Stimulated activated naive CD8-positive, alpha-beta T cell treated with anti-CD3 and anti-CD28 coated beads, Interleukin-15, amount 100 ng/mL, for 72 hours (primary cell): ENCODE measurements at regions not wholly inside any gene's neighbourhood (a gene's known extent, or its start where the extent isn't known, plus 50 kb on each side); places are given as distances from the start of the nearest gene placed in this dataset.
"Not testable (repeated sequence)": the region's sequence is repeated elsewhere in the genome, so short reads cannot be mapped to it uniquely, and the experiment has no call there.

ENCODE experiments used
- ATAC-seq: fragments of 150-1000 bp; cut with Tn5 transposase; 2 replicates; pipeline ENCODE4 v1.10.0; 2021; ENCODE audit warnings: mild to moderate bottlenecking, moderate library complexity
- DNase-seq, 2 donors: peaks; one replicate each; pipeline ENCODE4 v3.0.0; 2021 to 2022
- H3K27ac Mint-ChIP-seq, 2 donors: one replicate each; pipeline ENCODE4 v1.8.0; 2022; ENCODE audit warnings: mild to moderate bottlenecking in 2 of 2, mixed read lengths in 2 of 2, moderate library complexity in 2 of 2
- H3K27me3 Mint-ChIP-seq: one replicate; pipeline ENCODE4 v1.8.0; 2022; ENCODE audit warnings: mixed read lengths
- H3K4me1 Mint-ChIP-seq: one replicate; pipeline ENCODE4 v1.8.0; 2022; ENCODE audit warnings: mild to moderate bottlenecking, mixed read lengths
- H3K4me3 Mint-ChIP-seq, 2 donors: one replicate each; pipeline ENCODE4 v1.8.0; 2022; ENCODE audit warnings: mild to moderate bottlenecking in 2 of 2, mixed read lengths in 2 of 2, moderate library complexity in 1 of 2
- H3K9me3 Mint-ChIP-seq, 2 donors: one replicate each; pipeline ENCODE4 v1.8.0; 2022; ENCODE audit warnings: mixed read lengths in 2 of 2

GRCh38 chr14:86780876-86781510 is 1212.0 kb downstream of the GALC start:
- Mint-ChIP-seq H3K27me3 (no peaks in the 10 kb centered on the region), H3K9me3 (peaks cover 6 to 12% of the 10 kb centered on the region in 2 donors), H3K4me1 (no peaks in the 10 kb centered on the region), H3K27ac (no peak overlapping the region), H3K4me3 (no peak overlapping the region)
- DNase-seq (no peak), ATAC-seq (no peak)

GRCh38 chr14:86780461-86780860 is 1212.5 kb downstream of the GALC start:
- no peaks in the 10 kb centered on the region for H3K27me3 Mint-ChIP-seq
- DNase-seq (no peak), ATAC-seq (no peak)
- no peaks in the 10 kb centered on the region for H3K4me1 Mint-ChIP-seq
- peaks cover 6 to 12% of the 10 kb centered on the region in 2 donors for H3K9me3 Mint-ChIP-seq
- no peak overlapping the region for H3K27ac Mint-ChIP-seq
- no peak overlapping the region for H3K4me3 Mint-ChIP-seq

- Mint-ChIP-seq H3K4me3 (no peak overlapping the region), H3K9me3 (peaks cover 6 to 17% of the 10 kb centered on the region in 2 donors), H3K27me3 (no peaks in the 10 kb centered on the region), H3K27ac (no peak overlapping the region), H3K4me1 (no peaks in the 10 kb centered on the region)
- no peak for DNase-seq
- no peak for ATAC-seq
Observed at GRCh38 chr14:86779416-86779815, 1213.6 kb downstream of the GALC start.

- H3K4me3 Mint-ChIP-seq = no peak overlapping the region
- H3K9me3 Mint-ChIP-seq = peaks cover under 1 to 23% of the 10 kb centered on the region in 2 donors
- no peaks in the 10 kb centered on the region for H3K4me1 Mint-ChIP-seq
- H3K27me3 Mint-ChIP-seq = no peaks in the 10 kb centered on the region
- ATAC-seq (no peak), DNase-seq (no peak)
- no peak overlapping the region for H3K27ac Mint-ChIP-seq
Observed at GRCh38 chr14:86777963-86778602, 1214.9 kb downstream of the GALC start.

GRCh38 chr14:86775896-86776295 is 1217.1 kb downstream of the GALC start:
- peaks cover 6 to 16% of the 10 kb centered on the region in 2 donors for H3K9me3 Mint-ChIP-seq
- DNase-seq, ATAC-seq, H3K27ac Mint-ChIP-seq, H3K4me3 Mint-ChIP-seq, H3K4me1 Mint-ChIP-seq, H3K27me3 Mint-ChIP-seq: not testable (repeated sequence)

- DNase-seq (no peak), ATAC-seq (no peak)
- H3K27me3 Mint-ChIP-seq = no peaks in the 10 kb centered on the region
- no peak overlapping the region for H3K4me3 Mint-ChIP-seq
- H3K9me3 Mint-ChIP-seq = peaks cover 6 to 16% of the 10 kb centered on the region in 2 donors
- no peaks in the 10 kb centered on the region for H3K4me1 Mint-ChIP-seq
- no peak overlapping the region for H3K27ac Mint-ChIP-seq
Observed at GRCh38 chr14:86774916-86775315, 1218.1 kb downstream of the GALC start.

- H3K9me3 Mint-ChIP-seq = peaks cover 6 to 16% of the 10 kb centered on the region in 2 donors
- no peak for DNase-seq
- ATAC-seq = no peak
- H3K4me3 Mint-ChIP-seq = no peak overlapping the region
- no peaks in the 10 kb centered on the region for H3K4me1 Mint-ChIP-seq
- H3K27ac Mint-ChIP-seq = no peak overlapping the region
- H3K27me3 Mint-ChIP-seq = no peaks in the 10 kb centered on the region
Observed at GRCh38 chr14:86772075-86772474, 1220.9 kb downstream of the GALC start.

GRCh38 chr14:86770186-86770585 is 1222.8 kb downstream of the GALC start:
- no peak for DNase-seq
- no peak overlapping the region for H3K4me3 Mint-ChIP-seq
- no peaks in the 10 kb centered on the region for H3K4me1 Mint-ChIP-seq
- peaks cover 10 to 23% of the 10 kb centered on the region in 2 donors for H3K9me3 Mint-ChIP-seq
- ATAC-seq = no peak
- no peak overlapping the region for H3K27ac Mint-ChIP-seq
- H3K27me3 Mint-ChIP-seq = no peaks in the 10 kb centered on the region

- no peaks in the 10 kb centered on the region for H3K4me1 Mint-ChIP-seq
- H3K27me3 Mint-ChIP-seq = no peaks in the 10 kb centered on the region
- no peak overlapping the region for H3K4me3 Mint-ChIP-seq
- peaks cover 7 to 13% of the 10 kb centered on the region in 2 donors for H3K9me3 Mint-ChIP-seq
- ATAC-seq (no peak), DNase-seq (no peak)
- H3K27ac Mint-ChIP-seq = no peak overlapping the region
Observed at GRCh38 chr14:86766469-86766868, 1226.5 kb downstream of the GALC start.

- Mint-ChIP-seq H3K27ac (no peak overlapping the region), H3K9me3 (peaks cover 5 to 11% of the 10 kb centered on the region in 2 donors), H3K4me3 (no peak overlapping the region), H3K27me3 (no peaks in the 10 kb centered on the region), H3K4me1 (no peaks in the 10 kb centered on the region)
- DNase-seq = no peak
- ATAC-seq = no peak
Observed at GRCh38 chr14:86761611-86762010, 1231.4 kb downstream of the GALC start.

GRCh38 chr14:86756521-86757190 is 1226.7 kb downstream of the FLRT2 start:
- Mint-ChIP-seq H3K9me3 (peaks cover 14 to 28% of the 10 kb centered on the region in 2 donors), H3K27ac (no peak overlapping the region), H3K27me3 (no peaks in the 10 kb centered on the region), H3K4me1 (no peaks in the 10 kb centered on the region), H3K4me3 (no peak overlapping the region)
- no peak for DNase-seq
- ATAC-seq = no peak

- H3K27ac Mint-ChIP-seq, ATAC-seq, H3K4me1 Mint-ChIP-seq, DNase-seq, H3K27me3 Mint-ChIP-seq, H3K4me3 Mint-ChIP-seq: not testable (repeated sequence)
- H3K9me3 Mint-ChIP-seq = peaks cover 23 to 67% of the 10 kb centered on the region in 2 donors
Observed at GRCh38 chr14:86750488-86750887, 1220.5 kb downstream of the FLRT2 start.

GRCh38 chr14:86739761-86740160 is 1209.8 kb downstream of the FLRT2 start:
- Mint-ChIP-seq H3K4me3 (no peak overlapping the region), H3K27me3 (no peaks in the 10 kb centered on the region), H3K9me3 (peaks cover 4 to 14% of the 10 kb centered on the region in 2 donors), H3K27ac (no peak overlapping the region), H3K4me1 (no peaks in the 10 kb centered on the region)
- DNase-seq = no peak
- no peak for ATAC-seq

GRCh38 chr14:86731427-86731826 is 1201.5 kb downstream of the FLRT2 start:
- not testable (repeated sequence) for ATAC-seq, H3K4me1 Mint-ChIP-seq, DNase-seq, H3K27ac Mint-ChIP-seq, H3K27me3 Mint-ChIP-seq, H3K4me3 Mint-ChIP-seq
- H3K9me3 Mint-ChIP-seq = peaks cover 0 to 13% of the 10 kb centered on the region in 2 donors

- no peaks in the 10 kb centered on the region for H3K27me3 Mint-ChIP-seq
- no peaks in the 10 kb centered on the region for H3K4me1 Mint-ChIP-seq
- no peak overlapping the region for H3K4me3 Mint-ChIP-seq
- peaks cover 7 to 13% of the 10 kb centered on the region in 2 donors for H3K9me3 Mint-ChIP-seq
- no peak for ATAC-seq
- no peak for DNase-seq
- no peak overlapping the region for H3K27ac Mint-ChIP-seq
Observed at GRCh38 chr14:86723254-86723624, 1193.3 kb downstream of the FLRT2 start.

- peaks cover 7 to 13% of the 10 kb centered on the region in 2 donors for H3K9me3 Mint-ChIP-seq
- H3K27me3 Mint-ChIP-seq = no peaks in the 10 kb centered on the region
- no peak for ATAC-seq
- no peak for DNase-seq
- no peak overlapping the region for H3K27ac Mint-ChIP-seq
- H3K4me3 Mint-ChIP-seq = no peak overlapping the region
- no peaks in the 10 kb centered on the region for H3K4me1 Mint-ChIP-seq
Observed at GRCh38 chr14:86722612-86723253, 1192.8 kb downstream of the FLRT2 start.
